Panc1 (cell line): ENCODE measurements at regions not wholly inside any gene's neighbourhood (a gene's known extent, or its start where the extent isn't known, plus 50 kb on each side); places are given as distances from the start of the nearest gene placed in this dataset.

Experiments used
- ATAC-seq: fragments of 200-7000 bp; cut with Tn5 transposase; 2 replicates; pipeline ENCODE4 v1.9.1; 2020; ENCODE audit warnings: mild to moderate bottlenecking, moderate library complexity
- BruUV-seq: library from RNA; stranded (reverse); fragments of 400-500 nt; replicated peaks from 2 replicates; lab custom pipeline; 2021; lab: Mats Ljungman, UMichigan
- CTCF ChIA-PET: fragments of 300-600 bp; sonication (Branson Sonifier 250); formaldehyde crosslinking; loops from one replicate; lab custom pipeline; 2022; ENCODE audit warnings: antibody characterized with exemption; lab: Charles Lee
- POLR2A ChIA-PET: fragments of 300-600 bp; sonication (Branson Sonifier 250); formaldehyde crosslinking; loops from one replicate; lab custom pipeline; 2022; ENCODE audit warnings: antibody characterized with exemption; lab: Charles Lee
- DNase-seq: peaks from one replicate; pipeline ENCODE4 v3.0.0-alpha.2; 2010; ENCODE audit warnings: low read depth, low spot score
- H3K27ac ChIP-seq: 2 replicates; pipeline ENCODE4 v1.5.1; 2011; ENCODE audit warnings: mild to moderate bottlenecking, low read length, inconsistent platforms
- H3K27me3 ChIP-seq: fragments of 200-500 bp; sonication (Bioruptor generic); 2 replicates; pipeline ENCODE4 v1.6.0; 2014; ENCODE audit warnings: low read length, inconsistent platforms; ENCODE audit not compliant: control insufficient read depth, insufficient read depth
- H3K36me3 ChIP-seq: fragments of 200-500 bp; sonication (Bioruptor generic); 2 replicates; pipeline ENCODE4 v1.5.1; 2014; ENCODE audit warnings: inconsistent platforms, mild to moderate bottlenecking, low read length, moderate library complexity; ENCODE audit not compliant: control insufficient read depth, insufficient read depth
- H3K4me1 ChIP-seq: 2 replicates; pipeline ENCODE4 v1.5.1; 2011; ENCODE audit warnings: inconsistent platforms, mild to moderate bottlenecking, low read length, moderate library complexity; ENCODE audit not compliant: control insufficient read depth, insufficient read depth
- H3K4me3 ChIP-seq, 2 experiments: 2 replicates each; pipeline ENCODE4 v1.5.1; 2011 to 2012; ENCODE audit warnings: low read depth in 2 of 2, low read length in 2 of 2, mild to moderate bottlenecking in 2 of 2, inconsistent platforms in 1 of 2, moderate library complexity in 1 of 2
- H3K9me3 ChIP-seq: fragments of 200-500 bp; sonication (Bioruptor generic); 2 replicates; pipeline ENCODE4 v1.5.1; 2014; ENCODE audit warnings: low read depth, mild to moderate bottlenecking, inconsistent platforms, low read length, moderate library complexity; ENCODE audit not compliant: control insufficient read depth, insufficient read depth
- POLR2AphosphoS5 ChIP-seq: IDR thresholded peaks from 2 replicates; pipeline ENCODE4 v1.6.1; 2012; ENCODE audit warnings: mild to moderate bottlenecking, low read depth, low read length, moderate library complexity
- SIN3A ChIP-seq: IDR thresholded peaks from 2 replicates; pipeline ENCODE4 v1.6.1; 2012; ENCODE audit warnings: low read depth, mild to moderate bottlenecking, low read length, moderate library complexity, borderline replicate concordance; ENCODE audit not compliant: insufficient read depth
- TCF7L2 ChIP-seq: IDR thresholded peaks from 2 replicates; pipeline ENCODE4 v1.6.1; 2011; ENCODE audit warnings: mild to moderate bottlenecking, low read depth, low read length, inconsistent platforms
- in situ Hi-C: cut with HindIII; loops from 2 replicates; pipeline ENCODE4 v1.10.0; 2016; ENCODE audit warnings: low sequenced_read_pairs, low pct_unique_long_range_greater_than_20kb
- intact Hi-C: fragments of 100-400 bp; cut with micrococcal nuclease; formaldehyde crosslinking; loops from one replicate; pipeline ENCODE4 v1.10.0; 2022; ENCODE audit not compliant: unreplicated experiment
- TF ChIP-seq, protein P1 (sequence below): fragments of 450-650 bp; IDR thresholded peaks from 2 replicates; pipeline ENCODE4 v1.5.1; 2017; ENCODE audit warnings: mild to moderate bottlenecking
- TF ChIP-seq, protein P2 (sequence below), 2 experiments: IDR thresholded peaks; 2 replicates each; pipeline ENCODE4 v1.6.1; 2011 to 2012; ENCODE audit warnings: low read depth in 2 of 2, control low read depth in 1 of 2, low read length in 1 of 2, mild to moderate bottlenecking in 1 of 2, moderate library complexity in 1 of 2; ENCODE audit not compliant: insufficient read depth in 1 of 2

DNA sequence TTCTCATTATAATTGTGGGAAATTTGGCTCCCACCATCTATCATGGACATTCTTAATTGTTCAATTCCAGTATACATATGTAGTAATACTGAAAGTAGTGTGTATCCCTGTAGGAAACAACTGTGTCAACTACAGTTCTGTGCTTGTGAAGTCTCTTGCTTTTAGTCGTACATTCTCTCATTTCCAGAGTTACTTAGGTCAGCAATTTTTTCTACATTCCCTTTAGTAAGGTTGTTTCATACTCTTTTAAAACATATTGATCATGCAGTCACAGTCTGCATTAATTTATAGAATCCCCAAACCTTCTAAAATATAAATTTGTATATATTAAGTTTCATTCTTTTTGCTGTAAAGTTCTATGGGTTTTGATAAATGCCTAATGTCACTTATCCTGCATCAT, 289.2 kb upstream of the PCDH10 start:
- Histone ChIP-seq H3K9me3 (no peaks in the 10 kb centered on the region), H3K36me3 (no peaks in the 10 kb centered on the region), H3K27ac (no peak overlapping the region), H3K27me3 (no peaks in the 10 kb centered on the region), H3K4me1 (no peaks in the 10 kb centered on the region), H3K4me3 (no peak overlapping the region)
- CTCF ChIA-PET = no interaction called here
- POLR2A ChIA-PET = no interaction called here
- intact Hi-C loops = no loop called here
- in situ Hi-C loops = no loop called here
- TF ChIP-seq, protein P1, sequence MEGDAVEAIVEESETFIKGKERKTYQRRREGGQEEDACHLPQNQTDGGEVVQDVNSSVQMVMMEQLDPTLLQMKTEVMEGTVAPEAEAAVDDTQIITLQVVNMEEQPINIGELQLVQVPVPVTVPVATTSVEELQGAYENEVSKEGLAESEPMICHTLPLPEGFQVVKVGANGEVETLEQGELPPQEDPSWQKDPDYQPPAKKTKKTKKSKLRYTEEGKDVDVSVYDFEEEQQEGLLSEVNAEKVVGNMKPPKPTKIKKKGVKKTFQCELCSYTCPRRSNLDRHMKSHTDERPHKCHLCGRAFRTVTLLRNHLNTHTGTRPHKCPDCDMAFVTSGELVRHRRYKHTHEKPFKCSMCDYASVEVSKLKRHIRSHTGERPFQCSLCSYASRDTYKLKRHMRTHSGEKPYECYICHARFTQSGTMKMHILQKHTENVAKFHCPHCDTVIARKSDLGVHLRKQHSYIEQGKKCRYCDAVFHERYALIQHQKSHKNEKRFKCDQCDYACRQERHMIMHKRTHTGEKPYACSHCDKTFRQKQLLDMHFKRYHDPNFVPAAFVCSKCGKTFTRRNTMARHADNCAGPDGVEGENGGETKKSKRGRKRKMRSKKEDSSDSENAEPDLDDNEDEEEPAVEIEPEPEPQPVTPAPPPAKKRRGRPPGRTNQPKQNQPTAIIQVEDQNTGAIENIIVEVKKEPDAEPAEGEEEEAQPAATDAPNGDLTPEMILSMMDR = no peak
- no peak for TF ChIP-seq SIN3A
- TF ChIP-seq POLR2AphosphoS5 = no peak
- BruUV-seq = no TSS peak
- ATAC-seq (no peak), DNase-seq (no peak)

DNA sequence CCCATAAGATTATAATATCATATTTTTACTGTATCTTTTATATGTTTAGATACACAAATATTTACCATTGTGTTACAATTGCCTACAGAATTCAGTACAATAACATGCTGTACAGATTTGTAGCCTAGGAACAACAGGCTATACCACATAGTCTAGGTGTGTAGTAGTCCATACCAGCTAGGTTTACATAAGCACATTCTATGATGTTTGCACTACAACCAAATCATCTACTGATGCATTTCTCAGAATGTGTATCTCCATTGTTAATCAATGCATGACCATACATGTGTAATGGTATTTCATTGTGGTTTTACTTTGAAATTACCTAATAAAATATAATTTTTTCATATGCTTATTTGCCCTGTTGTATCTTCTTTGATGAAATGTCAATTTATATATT, 288.1 kb upstream of the PCDH10 start:
- DNase-seq (no peak), ATAC-seq (no peak)
- Histone ChIP-seq H3K27ac (no peak overlapping the region), H3K4me3 (no peak overlapping the region), H3K9me3 (no peaks in the 10 kb centered on the region), H3K4me1 (no peaks in the 10 kb centered on the region), H3K36me3 (no peaks in the 10 kb centered on the region), H3K27me3 (no peaks in the 10 kb centered on the region)
- POLR2A ChIA-PET = no interaction called here
- in situ Hi-C loops = no loop called here
- CTCF ChIA-PET = no interaction called here
- intact Hi-C loops = no loop called here
- no TSS peak for BruUV-seq
- TF ChIP-seq, protein P1 = no peak
- TF ChIP-seq SIN3A (no peak), TCF7L2 (no peak), POLR2AphosphoS5 (no peak)
- TF ChIP-seq, protein P2, sequence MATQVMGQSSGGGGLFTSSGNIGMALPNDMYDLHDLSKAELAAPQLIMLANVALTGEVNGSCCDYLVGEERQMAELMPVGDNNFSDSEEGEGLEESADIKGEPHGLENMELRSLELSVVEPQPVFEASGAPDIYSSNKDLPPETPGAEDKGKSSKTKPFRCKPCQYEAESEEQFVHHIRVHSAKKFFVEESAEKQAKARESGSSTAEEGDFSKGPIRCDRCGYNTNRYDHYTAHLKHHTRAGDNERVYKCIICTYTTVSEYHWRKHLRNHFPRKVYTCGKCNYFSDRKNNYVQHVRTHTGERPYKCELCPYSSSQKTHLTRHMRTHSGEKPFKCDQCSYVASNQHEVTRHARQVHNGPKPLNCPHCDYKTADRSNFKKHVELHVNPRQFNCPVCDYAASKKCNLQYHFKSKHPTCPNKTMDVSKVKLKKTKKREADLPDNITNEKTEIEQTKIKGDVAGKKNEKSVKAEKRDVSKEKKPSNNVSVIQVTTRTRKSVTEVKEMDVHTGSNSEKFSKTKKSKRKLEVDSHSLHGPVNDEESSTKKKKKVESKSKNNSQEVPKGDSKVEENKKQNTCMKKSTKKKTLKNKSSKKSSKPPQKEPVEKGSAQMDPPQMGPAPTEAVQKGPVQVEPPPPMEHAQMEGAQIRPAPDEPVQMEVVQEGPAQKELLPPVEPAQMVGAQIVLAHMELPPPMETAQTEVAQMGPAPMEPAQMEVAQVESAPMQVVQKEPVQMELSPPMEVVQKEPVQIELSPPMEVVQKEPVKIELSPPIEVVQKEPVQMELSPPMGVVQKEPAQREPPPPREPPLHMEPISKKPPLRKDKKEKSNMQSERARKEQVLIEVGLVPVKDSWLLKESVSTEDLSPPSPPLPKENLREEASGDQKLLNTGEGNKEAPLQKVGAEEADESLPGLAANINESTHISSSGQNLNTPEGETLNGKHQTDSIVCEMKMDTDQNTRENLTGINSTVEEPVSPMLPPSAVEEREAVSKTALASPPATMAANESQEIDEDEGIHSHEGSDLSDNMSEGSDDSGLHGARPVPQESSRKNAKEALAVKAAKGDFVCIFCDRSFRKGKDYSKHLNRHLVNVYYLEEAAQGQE (IDR thresholded peaks at IDR 0.05; ENCODE audit: insufficient read depth in 1 of 2, low read depth in 2 of 2, low read length in 1 of 2) = no peak
